Ishikawa (cell line): ENCODE measurements at regions not wholly inside any gene's neighbourhood (a gene's known extent, or its start where the extent isn't known, plus 50 kb on each side); places are given as distances from the start of the nearest gene placed in this dataset.

Experiments used
- CEBPB ChIP-seq: IDR thresholded peaks from 2 replicates; pipeline ENCODE4 v1.6.1; 2012
- EGR1 ChIP-seq: IDR thresholded peaks from 2 replicates; pipeline ENCODE4 v1.6.1; 2012
- EP300 ChIP-seq: IDR thresholded peaks from 2 replicates; pipeline ENCODE4 v1.6.1; 2012; ENCODE audit warnings: borderline replicate concordance
- MAX ChIP-seq: IDR thresholded peaks from 2 replicates; pipeline ENCODE4 v1.6.1; 2012
- NFIC ChIP-seq: IDR thresholded peaks from 2 replicates; pipeline ENCODE4 v1.6.1; 2012
- RAD21 ChIP-seq: IDR thresholded peaks from 2 replicates; pipeline ENCODE4 v1.6.1; 2012; ENCODE audit warnings: low read depth
- REST ChIP-seq: IDR thresholded peaks from 2 replicates; pipeline ENCODE4 v1.6.1; 2012; ENCODE audit warnings: low read depth, mild to moderate bottlenecking
- TAF1 ChIP-seq: IDR thresholded peaks from 2 replicates; pipeline ENCODE4 v1.6.1; 2012; ENCODE audit warnings: low read depth, mild to moderate bottlenecking
- TEAD4 ChIP-seq: IDR thresholded peaks from 2 replicates; pipeline ENCODE4 v1.6.1; 2012
- YY1 ChIP-seq: IDR thresholded peaks from 2 replicates; pipeline ENCODE4 v1.6.1; 2012; ENCODE audit warnings: low read depth

GRCh38 chr18:1446765-1447164 lies 542.1 kb downstream of the ADCYAP1 start:
- no peak for TF ChIP-seq TEAD4
- no peak for TF ChIP-seq RAD21
- TF ChIP-seq TAF1: no peak
- no peak for TF ChIP-seq CEBPB
- no peak for TF ChIP-seq REST
- no peak for TF ChIP-seq YY1
- no peak for TF ChIP-seq NFIC
- no peak for TF ChIP-seq EGR1
- no peak for TF ChIP-seq MAX
- no peak for TF ChIP-seq EP300
